B cell (primary cell): ENCODE measurements at regions not wholly inside any gene's neighbourhood (a gene's known extent, or its start where the extent isn't known, plus 50 kb on each side); places are given as distances from the start of the nearest gene placed in this dataset.

ENCODE experiments used
- ATAC-seq: fragments of 200-7000 bp; cut with Tn5 transposase; one replicate; pipeline ENCODE4 v1.10.0; 2021; ENCODE audit warnings: low read depth, mild to moderate bottlenecking, moderate number of reproducible peaks, moderate library complexity
- CTCF ChIA-PET: fragments of 350-600 bp; sonication (Branson Sonifier 250); formaldehyde crosslinking; loops from one replicate; lab custom pipeline; 2021; ENCODE audit warnings: antibody characterized with exemption, inconsistent platforms; lab: Charles Lee
- POLR2A ChIA-PET: fragments of 350-600 bp; sonication (Branson Sonifier 250); formaldehyde crosslinking; loops from one replicate; lab custom pipeline; 2021; ENCODE audit warnings: antibody characterized with exemption; lab: Charles Lee
- DNase-seq: peaks from one replicate; pipeline ENCODE4 v3.0.0; 2013
- H2AFZ ChIP-seq: 2 replicates; pipeline ENCODE4 v1.6.1; 2012; ENCODE audit warnings: mild to moderate bottlenecking, low read depth, low read length; ENCODE audit not compliant: insufficient read depth, poor library complexity, severe bottlenecking
- H3K27ac ChIP-seq, 2 donors: 1 replicate in 1 of 2; 2 replicates in 1 of 2; pipeline ENCODE4 v1.5.1; 2012 to 2013; ENCODE audit warnings: low read length in 2 of 2, mild to moderate bottlenecking in 2 of 2, moderate library complexity in 1 of 2
- H3K27me3 ChIP-seq, 4 experiments: fragments of 200-600 bp in 1 of 4; sonication (generic) in 1 of 4; replicated peaks in 1 of 4; 1 replicate in 2 of 4; 2 replicates in 2 of 4; pipeline versions ENCODE4 v1.6.1 to v1.7.0; 2013 to 2016; ENCODE audit warnings: low read length in 3 of 4, mild to moderate bottlenecking in 2 of 4, mixed read lengths in 1 of 4, moderate library complexity in 1 of 4; ENCODE audit not compliant: insufficient read depth in 4 of 4, control insufficient read depth in 3 of 4; ENCODE audit errors: control extremely low read depth in 1 of 4
- H3K36me3 ChIP-seq, 2 experiments: replicated peaks in 1 of 2; 1 replicate in 1 of 2; 2 replicates in 1 of 2; pipeline versions ENCODE4 v1.6.1 to v1.7.1; 2013; ENCODE audit warnings: low read length in 1 of 2; ENCODE audit not compliant: insufficient read depth in 2 of 2, control insufficient read depth in 1 of 2; ENCODE audit errors: control extremely low read depth in 1 of 2, extremely low read depth in 1 of 2
- H3K4me1 ChIP-seq, 2 donors: fragments of 200-600 bp in 1 of 2; sonication (generic) in 1 of 2; 1 replicate in 1 of 2; 2 replicates in 1 of 2; pipeline versions ENCODE4 v1.5.1 to v1.6.1; 2013 to 2017; ENCODE audit warnings: low read length in 2 of 2; ENCODE audit not compliant: control insufficient read depth in 2 of 2, insufficient read depth in 2 of 2
- H3K4me2 ChIP-seq: replicated peaks from 2 replicates; pipeline ENCODE3; 2012; ENCODE audit warnings: mild to moderate bottlenecking, low read depth, low read length; ENCODE audit not compliant: poor library complexity, severe bottlenecking
- H3K4me3 ChIP-seq, 5 experiments: fragments of 200-600 bp in 1 of 5; sonication (generic) in 1 of 5; 1 replicate in 3 of 5; 2 replicates in 2 of 5; pipeline versions ENCODE4 v1.5.1 to v1.7.0; 2011 to 2016; ENCODE audit warnings: low read length in 4 of 5, mild to moderate bottlenecking in 4 of 5, low read depth in 2 of 5, control low read depth in 1 of 5, moderate library complexity in 1 of 5; ENCODE audit not compliant: insufficient read depth in 1 of 5; ENCODE audit errors: control extremely low read depth in 1 of 5, extremely low read depth in 1 of 5
- H3K79me2 ChIP-seq: fragments of 200-600 bp; sonication (generic); one replicate; pipeline ENCODE4 v1.6.0; 2016; ENCODE audit warnings: low read length; ENCODE audit not compliant: control insufficient read depth, insufficient read depth
- H3K9ac ChIP-seq: fragments of 200-600 bp; sonication (generic); 2 replicates; pipeline ENCODE4 v1.6.1; 2017; ENCODE audit warnings: mild to moderate bottlenecking, low read length, moderate library complexity
- H3K9me3 ChIP-seq, 3 donors: one replicate each; pipeline versions ENCODE4 v1.6.1 to v1.7.1; 2013; ENCODE audit warnings: low read length in 2 of 3; ENCODE audit not compliant: control insufficient read depth in 2 of 3, insufficient read depth in 1 of 3; ENCODE audit errors: control extremely low read depth in 1 of 3
- H4K20me1 ChIP-seq: 2 replicates; pipeline ENCODE4 v1.6.0; 2012; ENCODE audit warnings: mild to moderate bottlenecking, low read length; ENCODE audit not compliant: insufficient read depth, control insufficient read depth, poor library complexity, severe bottlenecking
- H3K27ac Mint-ChIP-seq: one replicate; pipeline ENCODE4 v1.8.0; 2021; ENCODE audit warnings: mixed read lengths
- H3K27me3 Mint-ChIP-seq: one replicate; pipeline ENCODE4 v1.8.0; 2021; ENCODE audit warnings: mixed read lengths
- H3K4me1 Mint-ChIP-seq: one replicate; pipeline ENCODE4 v1.8.0; 2021; ENCODE audit warnings: mixed read lengths
- H3K4me3 Mint-ChIP-seq: one replicate; pipeline ENCODE4 v1.8.0; 2021; ENCODE audit warnings: mixed read lengths
- H3K9me3 Mint-ChIP-seq: one replicate; pipeline ENCODE4 v1.8.0; 2022; ENCODE audit warnings: mixed read lengths; ENCODE audit not compliant: insufficient read depth
- EZH2 ChIP-seq: IDR thresholded peaks from 2 replicates; pipeline ENCODE4 v1.6.1; 2012; ENCODE audit warnings: borderline replicate concordance, low read depth, mild to moderate bottlenecking, moderate library complexity, low read length; ENCODE audit not compliant: insufficient read depth, poor library complexity, severe bottlenecking
- WGBS: methylation state at CpG from one replicate; pipeline ENCODE4 v1.1.5; 2013; ENCODE audit warnings: missing lambda C conversion rate; ENCODE audit not compliant: insufficient coverage; 5-methylcytosine and 5-hydroxymethylcytosine counted together
- intact Hi-C: fragments of 100-400 bp; cut with micrococcal nuclease; formaldehyde crosslinking; loops from one replicate; pipeline ENCODE4 v1.10.0; 2022
- TF ChIP-seq, protein P1 (sequence below): fragments of 200-600 bp; IDR thresholded peaks from one replicate; pipeline ENCODE4 v1.8.0; 2022; ENCODE audit warnings: antibody characterized with exemption, mild to moderate bottlenecking

DNA sequence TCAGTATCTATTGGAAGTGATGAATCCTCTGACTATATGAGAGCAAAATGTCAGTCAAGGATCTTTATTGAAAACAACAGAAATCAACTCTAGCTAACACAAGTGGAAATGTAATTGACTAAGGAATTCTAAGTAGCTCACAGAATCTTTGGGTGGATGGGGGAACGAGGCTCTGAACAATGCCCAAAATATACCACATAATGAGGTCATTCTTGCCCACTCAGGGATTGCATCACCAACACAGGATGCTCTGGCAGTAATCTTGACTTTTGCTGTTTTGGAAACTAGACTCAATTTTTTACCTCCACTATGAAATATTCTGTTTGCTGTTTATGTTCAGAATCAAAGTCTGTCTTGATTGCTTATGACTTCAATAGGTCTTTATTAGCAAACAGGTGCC lies 127.4 kb upstream of the UNC5C start:
- ChIA-PET POLR2A (no interaction called here), CTCF (no interaction called here)
- H3K27me3 ChIP-seq = no peaks in the 10 kb centered on the region
- H2AFZ ChIP-seq = no peak overlapping the region
- no peaks in the 10 kb centered on the region for H4K20me1 ChIP-seq
- H3K36me3 ChIP-seq = no peaks in the 10 kb centered on the region
- Mint-ChIP-seq H3K9me3 (peaks cover 2% of the 10 kb centered on the region), H3K27ac (no peak overlapping the region), H3K27me3 (no peaks in the 10 kb centered on the region), H3K4me3 (no peak overlapping the region), H3K4me1 (no peaks in the 10 kb centered on the region)
- H3K4me3 ChIP-seq = no peak overlapping the region
- no peak for DNase-seq
- H3K27ac ChIP-seq = no peak overlapping the region
- H3K4me2 ChIP-seq = no peak overlapping the region
- H3K79me2 ChIP-seq = no peaks in the 10 kb centered on the region
- no peak for ATAC-seq
- H3K4me1 ChIP-seq = no peaks in the 10 kb centered on the region
- no CpG with 5 or more reads among the region's 1 CpG for WGBS
- intact Hi-C loops = no loop called here
- no peak for TF ChIP-seq EZH2
- TF ChIP-seq, protein P1, sequence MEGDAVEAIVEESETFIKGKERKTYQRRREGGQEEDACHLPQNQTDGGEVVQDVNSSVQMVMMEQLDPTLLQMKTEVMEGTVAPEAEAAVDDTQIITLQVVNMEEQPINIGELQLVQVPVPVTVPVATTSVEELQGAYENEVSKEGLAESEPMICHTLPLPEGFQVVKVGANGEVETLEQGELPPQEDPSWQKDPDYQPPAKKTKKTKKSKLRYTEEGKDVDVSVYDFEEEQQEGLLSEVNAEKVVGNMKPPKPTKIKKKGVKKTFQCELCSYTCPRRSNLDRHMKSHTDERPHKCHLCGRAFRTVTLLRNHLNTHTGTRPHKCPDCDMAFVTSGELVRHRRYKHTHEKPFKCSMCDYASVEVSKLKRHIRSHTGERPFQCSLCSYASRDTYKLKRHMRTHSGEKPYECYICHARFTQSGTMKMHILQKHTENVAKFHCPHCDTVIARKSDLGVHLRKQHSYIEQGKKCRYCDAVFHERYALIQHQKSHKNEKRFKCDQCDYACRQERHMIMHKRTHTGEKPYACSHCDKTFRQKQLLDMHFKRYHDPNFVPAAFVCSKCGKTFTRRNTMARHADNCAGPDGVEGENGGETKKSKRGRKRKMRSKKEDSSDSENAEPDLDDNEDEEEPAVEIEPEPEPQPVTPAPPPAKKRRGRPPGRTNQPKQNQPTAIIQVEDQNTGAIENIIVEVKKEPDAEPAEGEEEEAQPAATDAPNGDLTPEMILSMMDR = no peak
- H3K9me3 ChIP-seq = peaks cover 0 to 1% (median 0%) of the 10 kb centered on the region in 3 donors
- no peak overlapping the region for H3K9ac ChIP-seq

DNA sequence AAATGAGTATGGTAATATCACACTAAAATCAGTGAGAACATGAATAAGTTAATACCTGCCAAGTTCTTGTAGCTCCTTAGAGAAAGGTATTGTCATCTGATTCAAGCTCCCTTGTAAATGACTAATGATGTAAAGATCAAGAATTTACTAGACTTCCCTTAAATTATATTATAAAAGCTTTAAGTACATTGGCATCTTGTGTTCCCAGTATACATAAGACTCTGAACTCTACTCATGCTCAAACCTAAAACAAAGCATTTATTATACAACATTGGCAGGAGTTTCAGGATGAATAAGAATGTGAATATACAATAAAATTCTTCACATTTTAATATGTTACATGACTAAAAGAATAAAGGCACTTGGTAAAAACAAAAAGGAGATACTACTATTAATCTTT lies 126.8 kb upstream of the UNC5C start:
- no peak overlapping the region for H3K9ac ChIP-seq
- H3K4me1 ChIP-seq = no peaks in the 10 kb centered on the region
- no peak overlapping the region for H2AFZ ChIP-seq
- peaks cover 0 to 1% (median 0%) of the 10 kb centered on the region in 3 donors for H3K9me3 ChIP-seq
- CTCF ChIA-PET = no interaction called here
- peaks cover 2% of the 10 kb centered on the region for H3K9me3 Mint-ChIP-seq
- no peaks in the 10 kb centered on the region for H3K36me3 ChIP-seq
- H3K27me3 Mint-ChIP-seq = no peaks in the 10 kb centered on the region
- H3K79me2 ChIP-seq = no peaks in the 10 kb centered on the region
- H3K27ac Mint-ChIP-seq = no peak overlapping the region
- TF ChIP-seq EZH2 = no peak
- TF ChIP-seq, protein P1 = no peak
- POLR2A ChIA-PET = interaction anchor here (0.6 kb wide), 1 partner anchor 777 kb away, joined by 9 read pairs; no protein-coding TSS in a partner anchor
- intact Hi-C loops = no loop called here
- H3K27ac ChIP-seq = no peak overlapping the region
- no peak overlapping the region for H3K4me2 ChIP-seq
- no peaks in the 10 kb centered on the region for H3K27me3 ChIP-seq
- no peaks in the 10 kb centered on the region for H3K4me1 Mint-ChIP-seq
- H3K4me3 Mint-ChIP-seq = no peak overlapping the region
- ATAC-seq (no peak), DNase-seq (no peak)
- no peak overlapping the region for H3K4me3 ChIP-seq
- no peaks in the 10 kb centered on the region for H4K20me1 ChIP-seq
